Omental fat pad (tissue), 3 donors: ENCODE measurements at regions not wholly inside any gene's neighbourhood (a gene's known extent, or its start where the extent isn't known, plus 50 kb on each side); places are given as distances from the start of the nearest gene placed in this dataset.

Source experiments
- ATAC-seq: fragments of 150-250 bp; one replicate; pipeline ENCODE4 v1.9.1; 2016; ENCODE audit warnings: mild to moderate bottlenecking, moderate library complexity; ENCODE audit not compliant: low FRiP score
- DNase-seq: peaks from one replicate; pipeline ENCODE4 v3.0.0-alpha.2; 2019; ENCODE audit warnings: low spot score
- TF ChIP-seq, protein P1 (sequence below), 3 donors: fragments of 450-650 bp; IDR thresholded peaks; one replicate each; pipeline ENCODE4 v1.5.1; 2016 to 2017; ENCODE audit warnings: antibody characterized with exemption in 3 of 3, mild to moderate bottlenecking in 3 of 3, moderate library complexity in 2 of 3

GRCh38 chr18:27556741-27557140 is 371.6 kb upstream of the CHST9 start:
- TF ChIP-seq, protein P1, sequence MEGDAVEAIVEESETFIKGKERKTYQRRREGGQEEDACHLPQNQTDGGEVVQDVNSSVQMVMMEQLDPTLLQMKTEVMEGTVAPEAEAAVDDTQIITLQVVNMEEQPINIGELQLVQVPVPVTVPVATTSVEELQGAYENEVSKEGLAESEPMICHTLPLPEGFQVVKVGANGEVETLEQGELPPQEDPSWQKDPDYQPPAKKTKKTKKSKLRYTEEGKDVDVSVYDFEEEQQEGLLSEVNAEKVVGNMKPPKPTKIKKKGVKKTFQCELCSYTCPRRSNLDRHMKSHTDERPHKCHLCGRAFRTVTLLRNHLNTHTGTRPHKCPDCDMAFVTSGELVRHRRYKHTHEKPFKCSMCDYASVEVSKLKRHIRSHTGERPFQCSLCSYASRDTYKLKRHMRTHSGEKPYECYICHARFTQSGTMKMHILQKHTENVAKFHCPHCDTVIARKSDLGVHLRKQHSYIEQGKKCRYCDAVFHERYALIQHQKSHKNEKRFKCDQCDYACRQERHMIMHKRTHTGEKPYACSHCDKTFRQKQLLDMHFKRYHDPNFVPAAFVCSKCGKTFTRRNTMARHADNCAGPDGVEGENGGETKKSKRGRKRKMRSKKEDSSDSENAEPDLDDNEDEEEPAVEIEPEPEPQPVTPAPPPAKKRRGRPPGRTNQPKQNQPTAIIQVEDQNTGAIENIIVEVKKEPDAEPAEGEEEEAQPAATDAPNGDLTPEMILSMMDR (IDR thresholded peaks at IDR 0.05) = no peak
- DNase-seq (no peak), ATAC-seq (no peak)

- TF ChIP-seq, protein P1 (IDR thresholded peaks at IDR 0.05) = no peak
- ATAC-seq = no peak
- no peak for DNase-seq
Observed at GRCh38 chr18:27549335-27550039, 364.4 kb upstream of the CHST9 start.

DNA sequence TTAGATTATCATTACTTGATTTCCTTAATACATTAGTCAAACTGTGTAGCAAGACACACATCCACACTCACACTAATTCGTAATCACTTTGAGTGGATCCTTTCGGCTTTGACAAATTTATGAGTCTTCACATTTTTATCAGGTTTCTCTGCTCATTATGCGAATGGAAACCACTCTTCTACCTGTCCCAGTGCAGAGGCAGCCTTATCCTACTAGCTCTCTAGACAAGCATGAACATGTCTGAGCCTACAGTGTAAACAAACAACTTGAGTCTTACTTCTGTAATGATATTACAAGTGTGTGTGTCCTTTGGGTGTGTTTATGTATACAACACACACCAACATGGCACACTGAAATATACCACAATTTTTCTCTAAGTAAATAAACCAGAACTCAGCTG is 361.9 kb upstream of the CHST9 start:
- ATAC-seq = no peak
- TF ChIP-seq, protein P1 (IDR thresholded peaks at IDR 0.05) = no peak
- DNase-seq = no peak

DNA sequence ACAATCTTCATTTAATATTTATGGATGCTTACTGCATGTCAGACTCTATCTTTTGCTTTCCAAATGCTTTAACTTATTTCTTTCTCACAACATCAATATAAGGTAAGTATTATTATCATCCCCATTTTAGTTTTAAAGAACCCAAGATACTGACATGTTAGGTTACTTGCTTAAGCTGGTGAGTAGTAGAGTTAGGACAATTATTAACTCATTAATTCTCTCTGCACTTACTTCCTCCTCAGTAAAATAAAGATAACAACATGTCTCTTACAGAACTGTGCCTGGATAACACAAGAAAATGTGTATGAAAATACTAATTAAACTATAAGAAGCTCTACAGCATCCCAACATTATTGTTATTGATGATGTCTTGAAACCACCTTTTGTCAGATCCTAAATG is 359.1 kb upstream of the CHST9 start:
- DNase-seq = no peak
- TF ChIP-seq, protein P1 (IDR thresholded peaks at IDR 0.05) = no peak
- no peak for ATAC-seq

- TF ChIP-seq, protein P1 (IDR thresholded peaks at IDR 0.05) = no peak
- ATAC-seq (no peak), DNase-seq (no peak)
Observed at GRCh38 chr18:27541293-27541692, 356.2 kb upstream of the CHST9 start.

DNA sequence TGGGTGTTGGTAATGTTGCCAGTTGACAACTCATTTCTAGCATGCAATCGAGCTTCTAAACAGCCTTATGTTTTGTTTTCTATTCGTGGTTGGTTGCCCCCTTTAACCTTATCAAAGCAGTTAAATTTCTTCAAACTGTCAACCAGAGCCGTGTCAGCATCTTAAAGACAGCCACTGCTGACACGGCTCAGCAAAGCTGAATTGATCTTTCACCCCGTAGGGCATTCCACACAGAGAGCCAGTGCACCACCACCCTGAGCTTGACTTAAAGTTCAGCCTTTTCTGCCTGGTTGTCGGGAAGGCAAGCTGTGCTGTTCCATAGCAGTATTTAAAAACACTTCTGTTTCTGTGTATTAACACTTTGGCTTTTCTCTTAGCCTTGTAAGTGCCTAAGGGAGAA is 355.0 kb upstream of the CHST9 start:
- ATAC-seq = no peak
- TF ChIP-seq, protein P1 (IDR thresholded peaks at IDR 0.05) = no peak
- DNase-seq = no peak

GRCh38 chr18:27528925-27529521 is 343.9 kb upstream of the CHST9 start:
- ATAC-seq = no peak
- TF ChIP-seq, protein P1 (IDR thresholded peaks at IDR 0.05) = no peak
- no peak for DNase-seq
